ENCODE measurements at regions not wholly inside any gene's neighbourhood (a gene's known extent, or its start where the extent isn't known, plus 50 kb on each side); places are given as distances from the start of the nearest gene placed in this dataset.
"Not testable (repeated sequence)": the region's sequence is repeated elsewhere in the genome, so short reads cannot be mapped to it uniquely, and the experiment has no call there.

DNA sequence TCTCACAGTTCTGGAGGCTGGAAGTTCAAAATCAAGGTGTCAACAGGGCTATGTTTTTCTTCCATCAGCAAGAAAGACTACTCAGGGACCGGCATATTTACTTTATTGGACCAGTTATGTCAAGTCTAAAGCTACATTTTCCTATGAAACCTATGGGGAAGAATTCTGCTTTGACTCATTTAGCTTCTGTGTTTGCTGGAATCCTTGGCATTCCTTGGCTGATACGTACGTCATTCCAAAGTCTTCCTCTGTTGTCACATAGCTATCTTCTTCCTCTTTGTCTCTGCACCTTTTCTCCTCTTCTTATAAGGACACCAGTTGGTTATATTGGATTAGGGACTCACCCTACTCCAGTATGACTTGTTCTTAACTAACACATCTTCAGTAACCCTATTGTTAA lies 137.4 kb upstream of the FBXO11 start:
- no peak for DNase-seq (ENCODE audit: low spot score)

DNA sequence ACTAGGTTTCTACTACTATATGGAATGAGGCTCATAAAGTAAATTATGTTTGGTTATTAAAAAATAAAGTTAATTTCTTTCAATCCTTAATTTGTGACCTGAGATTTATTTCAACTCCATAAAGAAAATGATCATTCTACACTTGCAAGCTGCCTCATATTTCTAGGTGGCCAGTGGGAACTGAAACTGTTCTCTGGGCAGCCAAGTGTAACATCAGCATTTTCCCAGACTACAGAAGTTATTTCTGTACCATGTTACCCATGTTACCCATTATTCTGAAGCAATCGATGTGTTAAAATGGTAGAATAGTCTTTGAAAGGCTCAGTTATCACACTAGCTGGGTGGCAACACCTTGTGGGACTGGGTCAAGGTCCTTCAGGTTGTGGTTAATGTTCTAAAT lies 139.3 kb upstream of the FBXO11 start:
- DNase-seq (ENCODE audit: low spot score): no peak

DNA sequence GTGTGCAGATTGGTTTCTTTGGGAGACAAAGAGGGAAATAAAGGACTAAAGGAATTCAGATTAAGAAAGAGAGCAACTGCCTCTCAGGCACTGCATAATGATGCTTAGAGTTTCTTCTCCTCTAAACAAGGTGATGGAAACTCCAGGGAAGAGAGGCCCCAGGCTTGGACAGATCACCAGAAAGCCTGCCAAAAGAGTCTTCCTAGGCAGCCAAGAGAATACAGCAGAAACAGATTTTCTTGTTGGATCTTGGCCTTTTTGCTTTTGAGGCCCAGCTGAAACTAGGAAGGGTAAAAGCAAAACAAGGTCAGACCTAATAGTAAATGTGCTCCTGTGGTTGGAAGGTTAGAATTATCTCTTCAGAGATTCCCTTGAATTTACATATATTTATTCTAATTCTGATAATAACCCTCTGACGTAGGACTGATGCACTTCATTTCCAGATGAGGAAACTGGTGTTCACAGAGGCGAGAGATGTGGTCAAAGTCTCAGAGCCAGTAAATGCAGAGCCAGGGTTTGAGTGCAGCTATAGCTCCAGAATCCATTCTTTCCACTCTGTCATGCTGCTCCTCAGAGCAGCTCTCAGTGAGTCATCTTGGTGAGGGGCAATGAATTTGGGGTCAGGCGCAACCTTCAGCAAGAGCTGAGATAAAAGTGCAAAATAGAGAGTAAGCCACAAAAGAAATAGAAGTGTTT lies 142.3 kb upstream of the FBXO11 start:
- no peak for DNase-seq (ENCODE audit: low spot score)

DNA sequence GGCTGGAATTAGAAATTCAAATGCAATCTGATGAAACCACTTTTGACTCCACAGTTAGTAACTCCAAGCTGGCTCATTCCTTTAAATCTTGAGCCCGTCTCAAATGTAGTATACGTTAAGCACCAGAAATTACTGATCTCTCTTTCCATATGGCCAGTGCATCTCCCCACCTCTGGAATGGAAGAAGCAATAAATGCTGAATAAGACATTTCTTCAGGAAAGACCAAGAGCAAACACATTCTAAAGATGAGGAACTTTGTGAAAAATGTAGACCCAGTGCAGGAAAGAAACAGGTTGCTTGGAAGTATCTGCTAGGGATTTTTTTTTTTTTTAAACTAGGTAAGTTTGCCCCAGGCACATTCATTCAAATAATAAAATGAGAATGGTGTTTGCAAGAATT lies 143.1 kb upstream of the FBXO11 start:
- DNase-seq (ENCODE audit: low spot score): no peak

DNA sequence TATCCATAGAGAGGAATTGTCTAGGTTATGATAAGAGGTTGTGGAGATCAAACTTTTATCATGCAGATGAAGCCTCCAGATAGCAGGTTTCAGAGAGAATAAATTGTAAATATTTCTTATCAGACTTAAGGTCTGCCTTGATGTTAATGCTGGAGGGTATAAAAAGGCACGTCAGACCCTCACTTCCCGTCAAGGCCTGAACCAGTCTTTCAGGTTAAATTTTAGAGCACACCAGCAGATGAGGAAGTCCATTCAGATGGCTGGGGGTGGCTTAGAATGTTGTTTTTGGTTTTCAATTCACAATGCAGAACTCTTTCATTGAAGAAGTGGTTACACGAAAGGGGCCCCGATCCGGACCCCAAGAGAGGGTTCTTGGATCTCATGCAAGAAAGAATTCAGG lies 144.4 kb upstream of the FBXO11 start:
- no peak for DNase-seq (ENCODE audit: low spot score)

DNA sequence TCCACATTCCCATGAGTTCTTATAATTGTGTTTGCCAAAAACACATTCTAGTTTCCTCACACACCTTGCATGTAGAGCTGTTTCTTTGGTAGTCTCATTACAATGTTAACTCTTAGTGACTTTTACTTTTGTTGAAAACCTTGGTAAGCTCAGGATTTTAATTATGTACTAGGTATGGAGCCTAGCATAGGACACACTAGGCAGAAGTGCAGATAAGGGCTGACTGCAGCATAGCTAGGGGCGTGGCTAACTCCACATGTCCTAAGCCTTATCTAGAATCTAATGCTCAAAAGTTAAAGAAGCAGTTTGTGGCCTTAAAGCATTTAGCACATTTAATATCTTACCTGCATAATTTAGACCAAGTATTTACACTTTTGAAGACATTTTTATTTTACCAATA lies 153.7 kb upstream of the FBXO11 start:
- DNase-seq (ENCODE audit: low spot score): no peak

DNA sequence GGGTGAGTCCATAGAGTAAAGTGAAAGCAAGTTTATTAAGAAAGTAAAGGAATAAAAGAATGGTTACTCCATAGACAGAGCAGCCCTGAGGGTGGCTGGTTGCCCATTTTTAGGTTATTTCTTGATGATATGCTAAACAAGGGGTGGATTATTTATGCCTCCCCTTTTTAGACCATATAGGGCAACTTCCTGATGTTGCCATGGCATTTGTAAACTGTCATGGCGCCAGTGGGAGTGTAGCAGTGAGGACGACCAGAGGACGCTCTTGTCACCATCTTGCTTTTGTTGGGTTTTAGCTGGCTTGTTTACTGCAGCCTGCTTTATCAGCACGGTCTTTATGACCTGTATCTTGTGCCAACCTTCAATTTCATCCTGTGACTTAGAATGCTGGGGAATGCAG lies 155.4 kb upstream of the FBXO11 start:
- DNase-seq (ENCODE audit: low spot score): not testable (repeated sequence)

DNA sequence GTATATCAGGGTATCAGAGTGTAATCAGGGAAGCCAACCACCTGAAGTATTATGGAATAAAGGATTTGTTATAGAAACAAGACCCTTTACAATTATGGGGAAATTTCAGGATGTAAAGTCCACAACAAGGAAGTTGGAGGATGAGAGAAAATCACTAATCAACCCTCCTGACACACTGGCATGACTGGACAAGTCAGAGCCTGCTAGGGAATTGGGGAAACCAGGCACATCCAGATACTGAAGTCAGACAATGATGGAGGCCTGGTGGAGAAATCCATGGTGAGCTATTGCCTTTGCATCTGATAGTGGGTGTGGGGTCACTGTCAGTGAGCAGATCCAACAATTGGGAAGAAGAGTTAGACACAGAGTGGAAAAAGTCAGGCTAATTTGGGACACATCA lies 158.8 kb upstream of the FBXO11 start:
- no peak for DNase-seq (ENCODE audit: low spot score)

DNA sequence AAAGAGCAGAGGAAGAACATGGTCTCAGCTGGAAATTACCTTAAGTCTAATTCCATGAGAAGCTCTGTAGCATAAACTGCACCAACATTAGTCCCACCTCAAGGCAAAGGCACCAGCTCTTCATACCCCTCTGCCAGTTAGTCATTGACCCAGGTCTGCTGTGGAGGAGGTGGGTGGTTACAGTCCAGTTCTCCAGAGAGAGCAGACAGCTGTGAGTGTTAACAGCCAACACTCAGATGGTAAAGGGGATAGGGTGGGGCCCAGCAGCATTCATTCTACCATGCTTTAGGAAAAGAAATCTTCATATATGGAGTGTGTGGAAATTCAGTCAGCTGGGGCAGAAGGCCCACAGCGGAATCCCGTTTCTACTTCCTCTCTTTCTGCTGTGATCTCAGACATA lies 159.7 kb upstream of the FBXO11 start:
- DNase-seq (ENCODE audit: low spot score): no peak

DNA sequence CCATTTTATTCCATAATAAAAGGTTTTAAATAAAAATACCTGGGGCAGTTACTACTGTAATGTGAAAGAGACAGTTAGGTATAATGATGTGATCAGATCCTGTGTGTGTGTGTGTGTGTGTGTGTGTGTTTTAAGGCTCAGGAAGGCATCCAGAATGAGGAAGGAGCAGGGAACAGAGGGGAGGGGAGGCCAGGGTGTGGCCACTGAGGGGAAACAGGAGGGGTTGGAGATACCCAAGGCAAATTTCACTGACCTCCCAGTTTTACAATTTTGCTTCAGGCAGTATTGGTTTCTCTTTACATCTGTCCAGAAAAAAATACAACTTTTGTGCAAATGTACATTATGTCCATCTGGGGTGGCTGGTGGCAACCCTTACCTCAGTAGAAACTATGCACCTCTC lies 163.5 kb upstream of the FBXO11 start:
- DNase-seq (ENCODE audit: low spot score): no peak

DNA sequence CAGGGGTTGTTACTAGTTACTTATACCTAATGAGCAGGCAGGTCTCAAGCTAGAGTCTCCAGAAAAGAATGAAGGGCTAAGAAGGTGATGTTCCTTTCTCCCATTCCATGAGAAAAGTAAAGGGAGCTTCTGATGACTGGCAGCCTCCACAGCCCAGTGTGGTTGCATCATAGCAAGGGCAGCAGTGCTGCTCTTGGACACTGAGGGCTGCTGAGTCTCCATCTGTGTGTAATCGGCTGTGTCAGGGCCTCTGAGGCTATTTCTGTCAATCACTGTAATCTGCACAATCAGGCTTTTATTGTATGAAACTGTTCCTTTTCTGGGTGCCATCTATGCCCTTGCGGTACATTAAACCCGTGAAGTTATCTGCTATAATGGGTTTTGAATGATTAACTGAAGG lies 164.1 kb upstream of the FBXO11 start:
- DNase-seq (ENCODE audit: low spot score): no peak

DNA sequence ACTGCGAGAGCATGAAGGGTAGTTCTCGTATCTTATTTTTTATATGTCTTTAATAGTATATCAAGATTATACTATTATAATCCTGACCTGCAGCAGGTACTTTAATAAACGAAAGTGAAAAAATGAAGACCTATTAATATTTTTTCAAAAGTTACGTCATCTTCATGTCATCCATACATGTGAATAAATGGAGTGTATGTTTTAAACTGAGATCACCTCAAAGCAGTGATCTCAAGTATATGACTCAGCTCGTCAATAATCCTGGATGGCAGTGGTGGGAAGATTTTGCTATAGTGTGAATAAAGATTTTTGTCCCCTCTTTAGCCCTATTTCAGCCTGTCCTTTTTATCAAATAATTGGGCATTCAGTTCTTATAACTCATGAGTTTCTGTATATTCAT lies 166.3 kb upstream of the FBXO11 start:
- no peak for DNase-seq (ENCODE audit: low spot score)

DNA sequence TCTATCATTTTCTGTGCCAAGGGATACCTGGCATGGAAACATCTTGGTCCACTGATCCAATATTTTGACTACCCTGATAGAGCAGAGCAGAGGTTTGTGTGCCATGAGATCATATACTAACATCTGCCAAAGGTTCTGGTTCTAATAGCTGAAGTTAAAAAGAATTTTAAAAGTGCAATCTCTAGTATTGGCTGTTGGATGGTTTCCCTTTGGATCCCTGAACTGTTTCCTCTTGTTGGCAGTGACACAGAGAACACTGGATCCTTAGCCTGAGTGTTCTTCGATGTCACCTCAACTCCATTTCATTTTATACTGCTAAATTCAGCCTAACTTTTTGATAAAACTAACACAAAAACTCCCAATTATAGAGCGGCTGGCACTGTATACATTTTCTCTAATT lies 169.3 kb upstream of the FBXO11 start:
- no peak for DNase-seq (ENCODE audit: low spot score)

DNA sequence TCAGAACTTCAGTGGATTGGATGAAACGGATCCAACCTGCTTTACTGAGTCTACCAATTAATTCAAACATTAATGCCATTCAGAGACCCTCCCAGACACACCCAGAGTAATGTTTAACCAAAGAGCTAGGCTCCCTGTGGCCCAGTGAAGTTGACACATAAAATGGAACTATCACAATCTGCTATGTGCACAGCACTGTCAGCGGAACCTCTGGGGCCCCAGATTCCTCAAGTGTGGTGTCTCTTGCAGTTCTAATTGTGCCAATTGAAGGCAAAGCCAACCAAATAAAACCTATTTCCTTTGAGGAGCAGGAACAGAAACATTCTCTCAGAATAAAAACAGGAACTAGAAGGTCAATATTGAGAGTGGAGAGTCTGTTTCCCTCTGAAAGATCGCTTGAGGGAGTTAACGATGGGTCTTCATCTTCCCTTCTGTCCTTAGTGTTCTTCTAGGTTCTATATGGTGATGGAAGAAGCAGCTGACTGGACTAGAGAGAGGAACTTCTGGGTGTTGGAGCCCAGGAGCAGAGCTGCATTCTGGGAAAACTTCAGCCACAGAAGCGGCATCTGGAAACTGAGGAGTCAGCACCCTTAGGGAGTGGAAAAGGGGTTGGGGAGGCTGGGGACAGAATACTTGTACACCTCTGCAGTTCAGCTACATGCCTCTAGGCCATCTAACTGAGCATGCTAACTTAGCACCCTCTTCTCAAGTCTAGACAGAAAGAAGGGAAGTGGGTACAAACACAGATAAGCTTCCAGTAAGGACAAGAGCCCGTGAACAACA lies 174.4 kb upstream of the FBXO11 start:
- no peak for DNase-seq (ENCODE audit: low spot score)

DNA sequence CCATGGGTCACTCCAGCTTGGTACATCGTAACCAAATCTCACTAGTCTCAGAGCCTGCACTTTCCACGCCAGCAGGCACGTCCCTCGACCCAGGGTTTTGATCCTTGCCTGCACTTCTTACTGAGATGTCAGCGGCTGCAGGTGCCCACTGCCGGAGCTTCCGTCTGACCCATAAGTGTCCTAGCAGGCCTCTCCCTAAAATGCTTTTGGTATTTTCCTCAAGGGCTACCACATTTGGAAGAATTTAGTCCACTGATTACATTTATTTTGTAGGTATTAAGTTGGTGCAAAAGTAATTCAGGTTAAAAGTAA lies 175.0 kb upstream of the FBXO11 start:
- DNase-seq (ENCODE audit: low spot score): no peak

DNA sequence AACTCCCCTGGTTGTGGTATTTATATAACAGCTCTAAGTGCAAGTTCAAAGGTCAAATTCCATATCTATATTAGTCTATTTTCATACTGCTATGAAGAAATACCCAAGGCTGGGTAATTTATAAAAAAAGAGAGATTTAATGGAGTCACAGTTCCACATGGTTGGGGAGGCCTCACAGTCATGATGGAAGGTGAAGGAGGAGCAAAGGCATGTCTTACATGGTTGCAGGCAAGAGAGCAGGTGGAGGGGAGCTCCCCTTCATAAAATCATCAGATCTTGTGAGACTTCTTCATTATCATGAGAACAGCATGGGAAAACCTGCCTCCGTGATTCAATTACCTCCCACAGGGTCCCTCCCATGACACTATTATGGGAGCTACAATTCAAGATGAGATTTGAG lies 179.6 kb upstream of the FBXO11 start:
- no peak for DNase-seq (ENCODE audit: low spot score)

DNA sequence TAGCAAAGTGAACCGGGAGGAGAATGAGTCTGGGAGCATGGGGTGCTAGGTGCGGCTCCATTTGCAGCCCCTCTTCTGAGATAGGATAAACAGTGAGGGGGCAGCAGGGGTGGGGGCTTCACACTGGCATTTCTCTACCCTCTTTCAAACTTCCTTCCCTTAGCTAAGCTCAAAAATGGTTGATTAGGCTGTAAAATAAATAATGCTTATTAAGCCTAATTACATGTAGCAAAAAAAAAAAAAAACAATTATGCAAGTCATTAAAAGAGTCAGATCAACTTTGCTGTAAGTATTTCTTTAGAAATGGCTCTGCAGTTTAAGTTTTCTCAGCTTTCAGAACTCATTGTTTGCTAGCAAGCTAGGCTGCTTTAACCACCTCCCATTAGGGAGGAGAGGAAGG lies 182.7 kb upstream of the FBXO11 start:
- DNase-seq (ENCODE audit: low spot score): no peak

DNA sequence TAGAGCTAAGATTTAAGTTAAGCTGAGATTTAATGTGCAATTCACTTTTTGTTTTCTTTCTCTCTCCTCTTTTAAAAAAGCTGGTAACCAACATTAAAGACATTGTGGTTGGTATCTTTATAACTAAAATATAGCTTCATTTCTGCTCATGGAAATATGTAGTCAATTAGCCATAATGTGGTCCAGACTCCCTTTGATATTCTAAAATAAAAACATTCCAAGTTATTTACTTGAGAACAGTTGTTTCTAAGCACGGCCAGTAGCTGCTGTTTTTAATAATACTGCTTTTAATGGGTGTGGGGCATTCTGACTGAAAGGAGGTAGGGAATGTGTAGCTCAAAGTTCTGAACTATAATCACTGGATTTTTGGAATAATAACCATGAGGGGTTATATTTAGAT lies 183.3 kb upstream of the FBXO11 start:
- DNase-seq (ENCODE audit: low spot score): no peak

DNA sequence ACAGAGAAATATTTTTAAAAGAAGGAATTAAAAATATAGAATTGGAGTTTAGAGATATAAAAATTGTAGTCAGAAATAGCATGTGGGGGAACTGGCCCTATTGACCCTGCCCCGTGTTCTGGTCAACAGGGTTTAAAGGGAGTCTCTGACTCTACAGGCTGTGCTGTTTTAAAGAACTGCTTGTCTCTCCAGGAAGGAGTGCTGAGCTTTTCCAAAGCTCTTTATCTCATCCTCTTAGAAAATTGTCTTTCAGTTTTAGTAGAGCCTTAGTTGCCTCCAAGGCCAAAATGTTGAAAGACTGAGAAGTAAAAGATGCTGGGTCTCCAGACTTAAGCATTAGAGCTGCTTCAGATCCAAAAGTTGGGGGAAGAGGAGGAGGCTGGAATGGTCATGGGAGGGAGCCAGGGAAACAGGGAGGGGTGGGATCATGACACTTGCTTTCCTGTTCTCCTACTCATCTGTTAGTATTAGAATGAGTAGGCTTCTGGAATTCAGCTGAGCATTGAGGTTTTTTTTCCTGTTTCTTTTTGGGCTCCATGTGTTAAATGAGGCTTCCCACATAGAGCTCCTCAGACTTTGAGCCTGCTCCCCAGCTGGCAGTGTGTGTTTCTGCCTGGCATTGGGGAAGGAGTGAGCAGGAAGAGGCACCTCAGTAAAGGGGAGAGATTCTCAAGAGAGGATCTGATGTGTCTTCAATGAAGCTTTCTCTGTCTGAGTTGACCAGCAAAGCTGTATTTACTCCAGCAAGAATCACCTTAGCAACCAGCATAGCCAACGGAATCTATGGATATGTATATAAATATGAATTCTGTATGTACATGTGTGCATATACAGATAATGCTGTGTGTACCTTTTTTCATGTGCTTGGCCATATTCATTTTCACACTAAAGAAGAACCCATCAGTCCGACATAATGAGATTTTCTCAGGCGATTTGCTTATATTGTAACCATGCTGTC lies 186.8 kb upstream of the FBXO11 start:
- DNase-seq (ENCODE audit: low spot score): no peak

DNA sequence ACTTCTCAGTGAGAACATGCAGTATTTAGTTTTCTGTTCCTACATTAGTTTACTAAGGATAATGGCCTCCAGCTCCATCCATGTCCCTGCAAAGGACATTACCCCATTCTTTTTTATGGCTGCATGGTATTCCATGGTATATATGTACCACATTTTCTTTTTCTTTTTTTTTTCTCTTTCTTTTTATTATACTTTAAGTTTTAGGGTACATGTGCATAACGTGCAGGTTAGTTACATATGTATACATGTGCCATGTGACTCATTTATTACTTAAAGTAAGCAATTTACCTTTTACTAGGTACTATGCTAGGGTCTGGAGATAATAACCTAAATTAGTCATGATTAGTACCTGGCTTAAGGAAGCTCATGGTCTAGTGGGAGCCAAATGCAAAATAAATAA lies 190.5 kb upstream of the FBXO11 start:
- not testable (repeated sequence) for DNase-seq (ENCODE audit: low spot score)

DNA sequence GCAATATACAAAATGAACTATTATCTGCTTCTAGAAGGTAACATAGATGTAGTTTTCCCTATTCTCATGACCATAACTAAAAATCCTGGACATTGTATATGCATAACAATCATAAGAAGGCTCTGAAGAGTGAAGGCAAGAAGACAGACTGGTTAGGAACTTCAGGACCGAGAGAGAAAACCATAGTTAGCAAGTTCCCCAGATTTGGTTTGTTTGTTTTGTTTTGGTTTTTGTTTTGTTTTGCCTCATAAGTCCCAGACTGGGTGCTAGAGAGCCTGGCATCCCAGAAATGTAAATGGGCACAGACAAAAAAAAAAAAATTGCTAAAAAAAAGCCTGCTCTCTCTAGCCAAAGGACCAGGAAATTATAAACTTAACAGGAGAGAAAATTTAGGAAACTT lies 192.2 kb upstream of the FBXO11 start:
- no peak for DNase-seq (ENCODE audit: low spot score)

DNA sequence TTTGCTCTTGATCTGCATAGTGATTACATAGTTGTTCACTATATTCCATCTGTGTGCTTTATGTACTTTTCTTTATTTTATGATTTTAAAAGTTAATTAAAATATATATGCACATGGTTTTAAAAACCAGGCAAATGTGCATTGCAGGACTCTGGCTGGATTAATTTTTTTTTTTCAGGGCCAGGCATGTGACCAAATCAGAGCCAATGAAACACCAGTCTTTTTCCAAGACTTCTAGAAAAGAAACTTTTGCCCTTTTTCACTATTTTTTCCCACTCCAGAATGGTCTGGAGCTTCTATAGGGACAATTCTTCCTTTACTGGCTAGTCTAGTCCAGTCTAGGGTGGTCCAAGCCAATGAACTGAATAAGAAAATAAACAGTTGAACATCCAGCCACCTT lies 198.1 kb upstream of the FBXO11 start:
- no peak for DNase-seq (ENCODE audit: low spot score)

DNA sequence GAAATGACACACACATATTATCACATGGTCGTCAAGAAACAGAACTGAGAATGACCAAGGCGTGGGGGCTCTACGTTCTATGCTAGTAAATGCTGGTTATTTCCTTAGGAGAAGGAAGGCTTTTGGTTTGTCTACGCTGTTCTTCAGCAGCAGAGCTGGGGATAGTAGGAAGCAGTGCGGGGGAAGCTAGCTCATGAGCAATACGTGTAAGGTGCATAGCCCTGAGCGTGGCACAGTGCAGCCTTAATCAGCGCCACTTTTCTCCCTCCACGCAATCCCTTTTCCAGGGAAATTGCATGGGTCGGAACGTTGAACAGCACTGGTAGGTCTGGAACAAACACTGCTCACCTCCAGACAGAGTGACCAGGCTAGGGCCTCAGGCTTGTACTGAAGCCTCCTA lies 199.6 kb upstream of the FBXO11 start:
- DNase-seq (ENCODE audit: low spot score): no peak
